Endothelial cell of umbilical vein (primary cell): ENCODE measurements at regions not wholly inside any gene's neighbourhood (a gene's known extent, or its start where the extent isn't known, plus 50 kb on each side); places are given as distances from the start of the nearest gene placed in this dataset.

Experiments used
- BruUV-seq: library from RNA; stranded (reverse); fragments of 400-500 nt; replicated peaks from 2 replicates; lab custom pipeline; 2021; lab: Mats Ljungman, UMichigan
- CTCF ChIA-PET: fragments of 300-600, 350-600 bp; sonication (Branson Sonifier 250); formaldehyde crosslinking; loops from one replicate; lab custom pipeline; 2021; ENCODE audit warnings: antibody characterized with exemption, inconsistent platforms; lab: Charles Lee
- POLR2A ChIA-PET: fragments of 300-600, 350-600 bp; sonication (Branson Sonifier 250); formaldehyde crosslinking; loops from one replicate; lab custom pipeline; 2021; ENCODE audit warnings: antibody characterized with exemption, inconsistent platforms; lab: Charles Lee
- DNase-seq: peaks from one replicate; pipeline ENCODE4 v3.0.0-alpha.2; 2011; ENCODE audit warnings: low read depth, low spot score
- FAIRE-seq: peaks from 2 replicates; lab custom pipeline; 2011; peaks lifted over from hg19 to GRCh38; lab: Jason Lieb, UNC
- H2AFZ ChIP-seq: 2 replicates; pipeline ENCODE4 v1.6.0; 2012; ENCODE audit warnings: low read depth, low read length, control low read depth, inconsistent platforms
- H3K27ac ChIP-seq: 2 replicates; pipeline ENCODE4 v1.5.1; 2011; ENCODE audit warnings: low read depth, mild to moderate bottlenecking, control low read depth, low read length, moderate library complexity; ENCODE audit not compliant: insufficient read depth
- H3K27me3 ChIP-seq, 2 experiments: 2 replicates each; pipeline versions ENCODE4 v1.6.0 to v1.6.1; 2011; ENCODE audit warnings: low read length in 2 of 2, mixed read lengths in 1 of 2; ENCODE audit not compliant: control insufficient read depth in 2 of 2, insufficient read depth in 2 of 2
- H3K36me3 ChIP-seq, 2 experiments: 2 replicates in 1 of 2; 3 replicates in 1 of 2; pipeline ENCODE4 v1.5.1; 2011; ENCODE audit warnings: low read length in 2 of 2, mild to moderate bottlenecking in 1 of 2, moderate library complexity in 1 of 2; ENCODE audit not compliant: control insufficient read depth in 2 of 2, insufficient read depth in 2 of 2; ENCODE audit errors: extremely low read depth in 1 of 2
- H3K4me1 ChIP-seq: 3 replicates; pipeline ENCODE4 v1.5.1; 2011; ENCODE audit warnings: mild to moderate bottlenecking, low read length; ENCODE audit not compliant: control insufficient read depth, insufficient read depth; ENCODE audit errors: extremely low read depth
- H3K4me2 ChIP-seq: 2 replicates; pipeline ENCODE4 v1.6.1; 2011; ENCODE audit warnings: low read length, control low read depth, mixed read lengths; ENCODE audit not compliant: insufficient read depth
- H3K4me3 ChIP-seq, 3 experiments: fragments of 200-600 bp in 1 of 3; sonication (generic), shearing (Covaris generic) in 1 of 3; replicated peaks in 1 of 3; 2 replicates each; pipeline ENCODE4 v1.5.1; 2011 to 2016; ENCODE audit warnings: control low read depth in 3 of 3, low read length in 3 of 3, mild to moderate bottlenecking in 2 of 3, inconsistent platforms in 1 of 3, low read depth in 1 of 3, moderate library complexity in 1 of 3; ENCODE audit not compliant: insufficient read depth in 1 of 3
- H3K79me2 ChIP-seq: 2 replicates; pipeline ENCODE4 v1.6.0; 2012; ENCODE audit warnings: low read length, inconsistent platforms; ENCODE audit not compliant: control insufficient read depth, insufficient read depth
- H3K9ac ChIP-seq: replicated peaks from 2 replicates; pipeline ENCODE3; 2011; ENCODE audit warnings: low read length, control low read depth; ENCODE audit not compliant: insufficient read depth; ENCODE audit errors: extremely low read depth
- H3K9me1 ChIP-seq: replicated peaks from 3 replicates; pipeline ENCODE4 v1.6.0; 2011; ENCODE audit warnings: mild to moderate bottlenecking, low read length; ENCODE audit not compliant: control insufficient read depth, insufficient read depth; ENCODE audit errors: extremely low read depth
- H3K9me3 ChIP-seq: replicated peaks from 2 replicates; pipeline ENCODE4 v1.5.1; 2012; ENCODE audit warnings: low read length, inconsistent platforms; ENCODE audit not compliant: control insufficient read depth, insufficient read depth
- H4K20me1 ChIP-seq: replicated peaks from 2 replicates; pipeline ENCODE3; 2011; ENCODE audit warnings: mild to moderate bottlenecking, low read length; ENCODE audit not compliant: control insufficient read depth, insufficient read depth; ENCODE audit errors: extremely low read depth
- EZH2 ChIP-seq: IDR thresholded peaks from 2 replicates; pipeline ENCODE4 v1.6.1; 2012; ENCODE audit warnings: borderline replicate concordance, low read depth, mild to moderate bottlenecking, moderate library complexity, low read length, inconsistent platforms; ENCODE audit not compliant: severe bottlenecking
- FOS ChIP-seq: IDR thresholded peaks from 2 replicates; pipeline ENCODE4 v1.6.1; 2011; ENCODE audit warnings: mild to moderate bottlenecking, low read length, moderate library complexity, borderline replicate concordance; ENCODE audit not compliant: insufficient read depth
- GATA2 ChIP-seq: IDR thresholded peaks from 2 replicates; pipeline ENCODE4 v1.7.0; 2011; ENCODE audit warnings: low read depth, mild to moderate bottlenecking, moderate library complexity, mixed read lengths, low read length; ENCODE audit not compliant: insufficient read length, insufficient read depth
- JUN ChIP-seq: IDR thresholded peaks from 2 replicates; pipeline ENCODE4 v1.6.1; 2011; ENCODE audit warnings: borderline replicate concordance, low read depth; ENCODE audit not compliant: insufficient read length, insufficient read depth
- MYC ChIP-seq: IDR thresholded peaks from one replicate; pipeline ENCODE4 v1.6.1; 2011; ENCODE audit warnings: mild to moderate bottlenecking, low read depth, low read length
- POLR2A ChIP-seq: IDR thresholded peaks from 2 replicates; pipeline ENCODE4 v1.6.1; 2012; ENCODE audit warnings: low read depth, mild to moderate bottlenecking, control low read depth, low read length
- POLR2AphosphoS5 ChIP-seq: IDR thresholded peaks from 2 replicates; pipeline ENCODE4 v1.6.1; 2012; ENCODE audit warnings: low read depth, mild to moderate bottlenecking, control low read depth, low read length, moderate library complexity; ENCODE audit not compliant: insufficient read depth
- dilution Hi-C: fragments of 300-500 bp; cut with MboI; formaldehyde crosslinking; loops from one replicate; pipeline ENCODE4 v1.15.0; 2019; ENCODE audit warnings: low sequenced_read_pairs; ENCODE audit not compliant: extremely low pct_ligation_motif_present
- intact Hi-C: fragments of 100-400 bp; cut with micrococcal nuclease; formaldehyde crosslinking; loops from one replicate; pipeline ENCODE4 v1.10.0; 2022
- TF ChIP-seq, protein P1 (sequence below), 2 donors: IDR thresholded peaks; 1 replicate in 1 of 2; 2 replicates in 1 of 2; pipeline ENCODE4 v1.5.1; 2011; ENCODE audit warnings: low read length in 2 of 2, mild to moderate bottlenecking in 2 of 2, moderate library complexity in 2 of 2, control low read depth in 1 of 2, inconsistent platforms in 1 of 2, low read depth in 1 of 2; ENCODE audit not compliant: insufficient read depth in 1 of 2; ENCODE audit errors: extremely low read depth in 1 of 2
- TF ChIP-seq, protein P2 (sequence below): IDR thresholded peaks from 2 replicates; pipeline ENCODE4 v1.6.1; 2011; ENCODE audit not compliant: insufficient read depth, insufficient read length

DNA sequence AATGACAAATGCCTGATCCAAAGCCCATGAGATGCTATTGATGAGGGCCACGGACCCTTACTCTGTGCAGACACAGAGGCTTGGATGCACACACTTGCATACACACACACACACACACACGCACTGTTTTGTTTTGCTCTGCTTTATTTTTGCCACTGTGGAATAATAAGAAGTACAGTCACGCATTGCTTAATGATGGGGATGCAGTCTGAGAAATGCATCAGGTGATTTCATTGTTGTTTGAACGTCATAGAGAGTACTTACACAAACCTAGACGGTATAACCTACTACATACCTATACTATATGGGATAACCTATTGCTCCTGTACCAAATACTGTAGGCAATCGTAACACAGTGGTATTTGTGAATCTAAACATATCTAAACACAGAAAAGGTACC, 104.4 kb downstream of the RHOU start:
- no peak overlapping the region for H3K9ac ChIP-seq
- H3K27ac ChIP-seq = no peak overlapping the region
- no TSS peak for BruUV-seq
- no peak for TF ChIP-seq FOS
- TF ChIP-seq GATA2 = no peak
- TF ChIP-seq POLR2AphosphoS5 = no peak
- no peak for TF ChIP-seq JUN
- TF ChIP-seq EZH2 = no peak
- no peak for TF ChIP-seq POLR2A
- TF ChIP-seq, protein P1, sequence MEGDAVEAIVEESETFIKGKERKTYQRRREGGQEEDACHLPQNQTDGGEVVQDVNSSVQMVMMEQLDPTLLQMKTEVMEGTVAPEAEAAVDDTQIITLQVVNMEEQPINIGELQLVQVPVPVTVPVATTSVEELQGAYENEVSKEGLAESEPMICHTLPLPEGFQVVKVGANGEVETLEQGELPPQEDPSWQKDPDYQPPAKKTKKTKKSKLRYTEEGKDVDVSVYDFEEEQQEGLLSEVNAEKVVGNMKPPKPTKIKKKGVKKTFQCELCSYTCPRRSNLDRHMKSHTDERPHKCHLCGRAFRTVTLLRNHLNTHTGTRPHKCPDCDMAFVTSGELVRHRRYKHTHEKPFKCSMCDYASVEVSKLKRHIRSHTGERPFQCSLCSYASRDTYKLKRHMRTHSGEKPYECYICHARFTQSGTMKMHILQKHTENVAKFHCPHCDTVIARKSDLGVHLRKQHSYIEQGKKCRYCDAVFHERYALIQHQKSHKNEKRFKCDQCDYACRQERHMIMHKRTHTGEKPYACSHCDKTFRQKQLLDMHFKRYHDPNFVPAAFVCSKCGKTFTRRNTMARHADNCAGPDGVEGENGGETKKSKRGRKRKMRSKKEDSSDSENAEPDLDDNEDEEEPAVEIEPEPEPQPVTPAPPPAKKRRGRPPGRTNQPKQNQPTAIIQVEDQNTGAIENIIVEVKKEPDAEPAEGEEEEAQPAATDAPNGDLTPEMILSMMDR (IDR thresholded peaks at IDR 0.05; ENCODE audit: extremely low read depth in 1 of 2, insufficient read depth in 1 of 2, low read depth in 1 of 2, low read length in 2 of 2) = no peak
- TF ChIP-seq, protein P2, sequence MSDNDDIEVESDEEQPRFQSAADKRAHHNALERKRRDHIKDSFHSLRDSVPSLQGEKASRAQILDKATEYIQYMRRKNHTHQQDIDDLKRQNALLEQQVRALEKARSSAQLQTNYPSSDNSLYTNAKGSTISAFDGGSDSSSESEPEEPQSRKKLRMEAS = no peak
- no peak for TF ChIP-seq MYC
- H3K79me2 ChIP-seq = no peaks in the 10 kb centered on the region
- no peaks in the 10 kb centered on the region for H3K27me3 ChIP-seq
- FAIRE-seq = no peak
- no peak overlapping the region for H3K4me2 ChIP-seq
- H3K9me3 ChIP-seq = no peaks in the 10 kb centered on the region
- intact Hi-C loops (loop anchor here (5.0 kb wide), 1 partner anchor 188 kb away; no protein-coding TSS in a partner anchor), dilution Hi-C loops (no loop called here)
- CTCF ChIA-PET = no interaction called here
- no peak overlapping the region for H2AFZ ChIP-seq
- no peak overlapping the region for H3K4me3 ChIP-seq
- H3K9me1 ChIP-seq = no peaks in the 10 kb centered on the region
- DNase-seq = no peak
- no peaks in the 10 kb centered on the region for H3K36me3 ChIP-seq
- H3K4me1 ChIP-seq = peaks cover 28% of the 10 kb centered on the region
- no peaks in the 10 kb centered on the region for H4K20me1 ChIP-seq
- POLR2A ChIA-PET = no interaction called here
